ENCODE measurements at regions not wholly inside any gene's neighbourhood (a gene's known extent, or its start where the extent isn't known, plus 50 kb on each side); places are given as distances from the start of the nearest gene placed in this dataset.
"Not testable (repeated sequence)": the region's sequence is repeated elsewhere in the genome, so short reads cannot be mapped to it uniquely, and the experiment has no call there.

GRCh38 chr22:33139937-33140336 lies 81.8 kb upstream of the SYN3 start:
- Histone ChIP-seq H3K27me3 (ENCODE audit: insufficient read depth, low read depth, low read length) (no peaks in the 10 kb centered on the region), H3K79me2 (replicated peaks; ENCODE audit: insufficient read depth, low read length) (no peaks in the 10 kb centered on the region), H3K36me3 (ENCODE audit: insufficient read depth, low read length) (no peaks in the 10 kb centered on the region), H3K4me3 (ENCODE audit: low read length) (no peak overlapping the region), H3K9ac (ENCODE audit: low read length) (no peak overlapping the region), H4K20me1 (ENCODE audit: insufficient read depth) (no peaks in the 10 kb centered on the region), H3K9me2 (ENCODE audit: insufficient read depth, low read length) (no peaks in the 10 kb centered on the region), H3F3A (ENCODE audit: insufficient read depth, low read length, poor library complexity, severe bottlenecking) (no peaks in the 10 kb centered on the region), H3K27ac (ENCODE audit: low read length) (no peak overlapping the region), H3K4me2 (ENCODE audit: low read length) (no peak overlapping the region), H2AFZ (ENCODE audit: low read depth, low read length) (no peak overlapping the region), H3K9me3 (ENCODE audit: low read length) (no peaks in the 10 kb centered on the region)
- TF ChIP-seq MXI1 (conservative IDR thresholded peaks at IDR 0.05; ENCODE audit: poor library complexity, severe bottlenecking) = no peak
- TF ChIP-seq REST (IDR thresholded peaks at IDR 0.05; ENCODE audit: borderline replicate concordance) = no peak
- no peak for TF ChIP-seq TAF1 (IDR thresholded peaks at IDR 0.05; ENCODE audit: low read depth)
- no peak for TF ChIP-seq CTCF (IDR thresholded peaks at IDR 0.05; ENCODE audit: poor library complexity, severe bottlenecking)
- TF ChIP-seq EZH2 (IDR thresholded peaks at IDR 0.05; ENCODE audit: borderline replicate concordance, insufficient read depth, low read length, poor library complexity, severe bottlenecking) = no peak
- TF ChIP-seq POLR2AphosphoS5 (IDR thresholded peaks at IDR 0.05) = no peak
- TF ChIP-seq RAD21 (conservative IDR thresholded peaks at IDR 0.05) = no peak
- TF ChIP-seq SMC3 (conservative IDR thresholded peaks at IDR 0.05; ENCODE audit: poor library complexity) = no peak
- no peak for TF ChIP-seq EP300 (conservative IDR thresholded peaks at IDR 0.05; ENCODE audit: poor library complexity, severe bottlenecking)

GRCh38 chr22:33138333-33138732 lies 80.2 kb upstream of the SYN3 start:
- H3K36me3 ChIP-seq (ENCODE audit: insufficient read depth, low read length); H3K9ac ChIP-seq (ENCODE audit: low read length); H3K4me2 ChIP-seq (ENCODE audit: low read length); H3K27ac ChIP-seq (ENCODE audit: low read length); H3F3A ChIP-seq (ENCODE audit: insufficient read depth, low read length, poor library complexity, severe bottlenecking); H4K20me1 ChIP-seq (ENCODE audit: insufficient read depth); H3K79me2 ChIP-seq (replicated peaks; ENCODE audit: insufficient read depth, low read length); H2AFZ ChIP-seq (ENCODE audit: low read depth, low read length); H3K4me3 ChIP-seq (ENCODE audit: low read length); H3K9me2 ChIP-seq (ENCODE audit: insufficient read depth, low read length); H3K9me3 ChIP-seq (ENCODE audit: low read length); H3K27me3 ChIP-seq (ENCODE audit: insufficient read depth, low read depth, low read length): not testable (repeated sequence)

- no peak overlapping the region for H3K4me2 ChIP-seq (ENCODE audit: low read length)
- no peaks in the 10 kb centered on the region for H3K9me3 ChIP-seq (ENCODE audit: low read length)
- no peaks in the 10 kb centered on the region for H3K27me3 ChIP-seq (ENCODE audit: insufficient read depth, low read depth, low read length)
- TF ChIP-seq POLR2AphosphoS5 (IDR thresholded peaks at IDR 0.05) = no peak
- no peak for TF ChIP-seq CTCF (IDR thresholded peaks at IDR 0.05; ENCODE audit: poor library complexity, severe bottlenecking)
- no peak for TF ChIP-seq TAF1 (IDR thresholded peaks at IDR 0.05; ENCODE audit: low read depth)
- TF ChIP-seq EP300 (conservative IDR thresholded peaks at IDR 0.05; ENCODE audit: poor library complexity, severe bottlenecking) = no peak
- no peak for TF ChIP-seq RAD21 (conservative IDR thresholded peaks at IDR 0.05)
- TF ChIP-seq MXI1 (conservative IDR thresholded peaks at IDR 0.05; ENCODE audit: poor library complexity, severe bottlenecking) = no peak
- TF ChIP-seq REST (IDR thresholded peaks at IDR 0.05; ENCODE audit: borderline replicate concordance) = no peak
- TF ChIP-seq SMC3 (conservative IDR thresholded peaks at IDR 0.05; ENCODE audit: poor library complexity) = no peak
- no peak for TF ChIP-seq EZH2 (IDR thresholded peaks at IDR 0.05; ENCODE audit: borderline replicate concordance, insufficient read depth, low read length, poor library complexity, severe bottlenecking)
- H3K9ac ChIP-seq (ENCODE audit: low read length) = no peak overlapping the region
- H4K20me1 ChIP-seq (ENCODE audit: insufficient read depth) = no peaks in the 10 kb centered on the region
- no peaks in the 10 kb centered on the region for H3F3A ChIP-seq (ENCODE audit: insufficient read depth, low read length, poor library complexity, severe bottlenecking)
- H3K4me3 ChIP-seq (ENCODE audit: low read length) = no peak overlapping the region
- H3K27ac ChIP-seq (ENCODE audit: low read length) = no peak overlapping the region
- no peak overlapping the region for H2AFZ ChIP-seq (ENCODE audit: low read depth, low read length)
- no peaks in the 10 kb centered on the region for H3K36me3 ChIP-seq (ENCODE audit: insufficient read depth, low read length)
- no peaks in the 10 kb centered on the region for H3K9me2 ChIP-seq (ENCODE audit: insufficient read depth, low read length)
- H3K79me2 ChIP-seq (replicated peaks; ENCODE audit: insufficient read depth, low read length) = no peaks in the 10 kb centered on the region
These were observed 72.3 kb upstream of the SYN3 start for GRCh38 chr22:33130473-33130872.
